GM23338 (cell line): ENCODE measurements at regions not wholly inside any gene's neighbourhood (a gene's known extent, or its start where the extent isn't known, plus 50 kb on each side); places are given as distances from the start of the nearest gene placed in this dataset.

Source experiments
- EZH2 ChIP-seq: fragments of 200-600 bp; sonication (generic); IDR thresholded peaks from one replicate; pipeline ENCODE4 v1.8.0; 2017; ENCODE audit warnings: antibody characterized with exemption, mild to moderate bottlenecking, low read depth; ENCODE audit not compliant: unreplicated experiment
- JUNB ChIP-seq: IDR thresholded peaks from one replicate; pipeline ENCODE4 v1.6.1; 2016; ENCODE audit warnings: antibody characterized with exemption; ENCODE audit not compliant: unreplicated experiment

- TF ChIP-seq EZH2 (no peak), JUNB (no peak)
Measured at GRCh38 chr20:61185841-61186601, 66.0 kb upstream of the CDH4 start.
